Heart right ventricle (tissue), 16 donors: ENCODE measurements at regions not wholly inside any gene's neighbourhood (a gene's known extent, or its start where the extent isn't known, plus 50 kb on each side); places are given as distances from the start of the nearest gene placed in this dataset.

Experiments
- ATAC-seq, 8 donors: fragments of 200-7000 bp; cut with Tn5 transposase; one replicate each; pipeline ENCODE4 v1.9.1; 2020; ENCODE audit warnings: mild to moderate bottlenecking in 8 of 8, moderate library complexity in 8 of 8, moderate number of reproducible peaks in 1 of 8
- DNase-seq, 2 donors: peaks; one replicate each; pipeline ENCODE4 v3.0.0-alpha.2; 2020
- H3K27ac ChIP-seq, 10 donors: fragments of 200-600 bp; sonication (generic) in 2 of 10; one replicate each; pipeline versions ENCODE4 v1.5.0 to v1.8.0; 2020 to 2022; ENCODE audit warnings: mild to moderate bottlenecking in 3 of 10
- H3K27me3 ChIP-seq, 7 donors: fragments of 200-600 bp; one replicate each; pipeline ENCODE4 v1.8.0; 2021 to 2022; ENCODE audit warnings: mild to moderate bottlenecking in 2 of 7
- H3K36me3 ChIP-seq, 9 donors: fragments of 200-600 bp; sonication (generic) in 1 of 9; one replicate each; pipeline versions ENCODE4 v1.5.0 to v1.8.0; 2020 to 2022; ENCODE audit warnings: mild to moderate bottlenecking in 2 of 9
- H3K4me1 ChIP-seq, 9 donors: fragments of 200-600 bp; sonication (generic) in 1 of 9; one replicate each; pipeline versions ENCODE4 v1.5.0 to v1.8.0; 2020 to 2022; ENCODE audit warnings: mild to moderate bottlenecking in 4 of 9
- H3K4me3 ChIP-seq, 10 donors: fragments of 200-600 bp; sonication (generic) in 2 of 10; one replicate each; pipeline versions ENCODE4 v1.5.0 to v1.8.0; 2020 to 2022; ENCODE audit warnings: mild to moderate bottlenecking in 7 of 10, moderate library complexity in 2 of 10
- H3K9me3 ChIP-seq, 11 donors: fragments of 200-600 bp in 10 of 11; sonication (generic) in 2 of 11; one replicate each; pipeline versions ENCODE4 v1.5.0 to v1.8.0; 2013 to 2022; ENCODE audit warnings: mild to moderate bottlenecking in 2 of 11, control low read depth in 1 of 11, moderate library complexity in 1 of 11
- CTCF ChIP-seq, 9 donors: fragments of 200-600 bp; sonication (generic) in 2 of 9; IDR thresholded peaks; one replicate each; pipeline versions ENCODE4 v1.5.0 to v1.8.0; 2021 to 2022; ENCODE audit warnings: antibody characterized with exemption in 9 of 9, mild to moderate bottlenecking in 5 of 9, moderate library complexity in 1 of 9
- WGBS, 2 donors: extraction: QIAGEN DNeasy Blood & Tissue Kit; methylation state at CpG; one replicate each; pipeline ENCODE4 v1.1.7; 2013; ENCODE audit warnings: inconsistent platforms in 1 of 2; 5-methylcytosine and 5-hydroxymethylcytosine counted together
- intact Hi-C, 10 donors: fragments of 100-400 bp; cut with DNase I; formaldehyde crosslinking; loops; one replicate each; pipeline versions ENCODE4 v1.11.1 to v1.14.2; 2022
- donor health status: Arrhythmogenic right ventricular cardiomyopathy.
- donor health status: ischemic (EF 13 %, LVEDD 7.1; RV severe dilation, severe dysfunction).
- donor health status: healthy with polysubstance abuse.
- donor health status: DM: no; HTN: yes; CAD: no.
- donor health status: DM: no; HTN: no; CAD: no.
- donor health status: ischemic (EF 25% LVEDD 6.9; RV normal size, moderate dysfunction).
- donor health status: ischemic (EF 25% LVEDD 5.7; RV mildly dilated, moderate dysfunction).
- donor health status: healthy.
- donor health status: DM: yes; HTN: yes; CAD: no.
- donor health status: Ischemic cardiomyopathy.
- donor health status: ischemic (EF 35%, LVEDD 5.7; RV mildly dilated, moderate dysfunction).
- donor health status: nonischemic (EF 11% LVEDD 7.7; RV severe dilation, severe dysfunction).
- donor health status: DM: yes; HTN: yes; CAD: no.
- donor health status: PGD.
- donor health status: ischemic (EF 29% LVEDD 5.4; RV normal size, mild dysfunction).
- donor health status: nonischemic (EF 23%, LVEDD 6.1; RV moderate dilation, normal function).

- intact Hi-C loops = no loop called here
Observed at GRCh38 chr5:110289512-110289810, 437.0 kb downstream of the TMEM232 start.

GRCh38 chr5:110290542-110290941 lies 435.9 kb downstream of the TMEM232 start:
- no peak for TF ChIP-seq CTCF (IDR thresholded peaks at IDR 0.05)

More at GRCh38 chr5:110289512-110289810, 437.0 kb downstream of the TMEM232 start:
- no peak overlapping the region for H3K4me3 ChIP-seq
- no peaks in the 10 kb centered on the region for H3K36me3 ChIP-seq
- DNase-seq (no peak), ATAC-seq (no peak)
- TF ChIP-seq CTCF (IDR thresholded peaks at IDR 0.05) = no peak
- WGBS, 2 donors = 13 to 25% methylated on average over 2 of the region's 2 CpGs
- H3K4me1 ChIP-seq = no peaks in the 10 kb centered on the region
- no peak overlapping the region for H3K27ac ChIP-seq
- no peaks in the 10 kb centered on the region for H3K27me3 ChIP-seq
- H3K9me3 ChIP-seq = peaks cover 0 to 13% (median 0%) of the 10 kb centered on the region in 11 donors

GRCh38 chr5:110294281-110294680 lies 432.2 kb downstream of the TMEM232 start:
- Histone ChIP-seq H3K27ac (no peak overlapping the region), H3K4me3 (no peak overlapping the region), H3K27me3 (no peaks in the 10 kb centered on the region), H3K36me3 (no peaks in the 10 kb centered on the region), H3K4me1 (no peaks in the 10 kb centered on the region), H3K9me3 (peaks cover 0 to 6% (median 0%) of the 10 kb centered on the region in 11 donors)
- WGBS, 2 donors = 89 to 92% methylated on average over 3 of the region's 3 CpGs
- no peak for ATAC-seq
- no peak for TF ChIP-seq CTCF (IDR thresholded peaks at IDR 0.05)
- intact Hi-C loops = no loop called here
- DNase-seq = no peak

More at GRCh38 chr5:110290542-110290941, 435.9 kb downstream of the TMEM232 start:
- H3K4me3 ChIP-seq = no peak overlapping the region
- peaks cover 0 to 6% (median 0%) of the 10 kb centered on the region in 11 donors for H3K9me3 ChIP-seq
- H3K36me3 ChIP-seq = no peaks in the 10 kb centered on the region
- no peak overlapping the region for H3K27ac ChIP-seq
- no peaks in the 10 kb centered on the region for H3K27me3 ChIP-seq
- 67 to 78% methylated on average over 1 of the region's 1 CpG for WGBS, 2 donors
- DNase-seq (no peak), ATAC-seq (no peak)
- H3K4me1 ChIP-seq = no peaks in the 10 kb centered on the region
- intact Hi-C loops = no loop called here

GRCh38 chr5:110297152-110297670 lies 429.3 kb downstream of the TMEM232 start:
- intact Hi-C loops = no loop called here
- Histone ChIP-seq H3K4me1 (no peaks in the 10 kb centered on the region), H3K4me3 (no peak overlapping the region), H3K36me3 (no peaks in the 10 kb centered on the region), H3K27me3 (no peaks in the 10 kb centered on the region), H3K27ac (no peak overlapping the region), H3K9me3 (peaks cover 0 to 25% (median 9%) of the 10 kb centered on the region in 11 donors)
- no peak for TF ChIP-seq CTCF (IDR thresholded peaks at IDR 0.05)
- DNase-seq = no peak
- no peak for ATAC-seq
- 57 to 69% methylated on average over 3 of the region's 3 CpGs for WGBS, 2 donors
